Activated CD4-positive, alpha-beta T cell treated with anti-CD3 and anti-CD28 coated beads for 48 hours (primary cell): ENCODE measurements at regions not wholly inside any gene's neighbourhood (a gene's known extent, or its start where the extent isn't known, plus 50 kb on each side); places are given as distances from the start of the nearest gene placed in this dataset.

ENCODE experiments used
- DNase-seq: peaks from one replicate; pipeline ENCODE4 v3.0.0-alpha.2; 2020

- DNase-seq: no peak
Observed at GRCh38 chr6:119559586-119559985, 210.0 kb upstream of the MAN1A1 start.

DNA sequence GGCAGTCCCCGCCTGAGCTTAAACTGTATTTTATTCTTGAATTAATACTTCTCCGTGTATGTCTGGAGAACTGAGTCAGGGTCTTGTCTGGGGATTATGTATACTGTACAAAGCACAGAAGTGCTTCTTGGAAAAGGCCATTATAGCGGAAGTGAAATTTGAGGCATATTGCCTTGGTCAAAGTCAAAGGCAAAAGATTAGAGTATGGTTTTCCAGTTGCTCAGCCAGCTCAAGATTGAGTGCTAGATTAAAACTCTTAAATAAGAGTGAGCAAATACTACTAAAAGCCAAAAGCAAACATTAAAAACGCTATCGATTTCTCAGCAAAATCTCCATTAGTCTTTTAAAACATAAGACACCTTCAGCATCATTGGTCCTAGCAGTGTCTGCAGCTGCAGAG is 207.7 kb upstream of the MAN1A1 start:
- DNase-seq: no peak

DNA sequence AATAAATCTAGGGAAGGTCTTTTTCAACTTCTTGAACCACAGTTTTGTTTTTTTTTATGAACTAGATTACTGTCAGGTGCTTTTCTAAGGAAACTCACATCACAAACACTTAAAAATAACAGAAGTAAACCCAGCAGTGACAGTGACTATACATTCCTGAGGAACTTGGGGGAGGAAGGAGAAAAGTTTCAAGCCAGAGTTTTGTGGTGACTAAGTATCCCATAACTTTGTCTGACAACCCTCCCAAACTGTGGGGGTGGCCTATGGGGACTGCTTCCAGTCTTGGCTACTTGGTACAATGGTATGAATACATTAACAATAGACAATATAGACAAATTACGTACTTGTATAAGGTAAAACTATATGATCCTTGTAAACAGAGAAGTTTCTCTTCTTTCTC is 202.5 kb upstream of the MAN1A1 start:
- no peak for DNase-seq

DNA sequence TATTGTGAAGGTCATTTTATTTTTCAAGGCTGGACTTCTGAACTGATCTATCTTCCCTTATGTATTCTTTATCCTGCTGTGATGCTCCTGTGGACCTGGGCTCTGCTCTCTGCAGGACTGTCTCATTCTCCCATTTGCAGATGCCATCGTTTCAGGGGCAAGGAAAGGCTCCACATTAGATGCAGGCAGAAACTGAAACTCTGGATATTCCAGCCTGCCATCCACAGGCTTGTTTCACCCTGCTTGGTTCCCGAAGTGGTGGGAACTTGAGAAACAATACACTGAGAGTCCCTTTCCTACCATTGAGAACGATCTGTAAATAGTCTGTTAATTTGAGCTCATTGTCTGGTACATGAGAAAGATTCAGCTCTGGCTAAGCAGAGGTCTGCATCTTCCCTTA is 197.5 kb upstream of the MAN1A1 start:
- no peak for DNase-seq

- DNase-seq: no peak
Observed at GRCh38 chr6:119545245-119545644, 195.7 kb upstream of the MAN1A1 start.

GRCh38 chr6:119544325-119545175 is 195.0 kb upstream of the MAN1A1 start:
- DNase-seq: no peak

DNA sequence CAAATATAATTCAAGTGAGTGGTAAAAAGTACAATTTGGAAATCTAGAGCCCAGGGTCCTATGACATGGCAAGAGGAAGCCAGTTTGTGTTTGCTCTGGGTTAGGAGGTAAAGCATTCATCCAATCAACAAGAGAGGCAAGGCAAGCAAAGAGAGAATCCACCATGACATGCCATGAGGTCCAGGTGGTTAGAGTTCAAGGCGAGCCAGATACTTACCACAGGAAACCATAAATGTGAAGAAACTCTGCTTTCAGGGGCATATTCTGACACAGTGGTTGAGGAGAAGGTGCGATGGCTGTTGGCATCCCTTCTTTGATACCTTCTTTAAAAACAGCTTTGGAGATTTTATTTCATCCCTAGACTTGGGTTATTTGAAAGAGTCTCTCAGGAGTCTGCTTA is 193.8 kb upstream of the MAN1A1 start:
- DNase-seq: no peak

GRCh38 chr6:119542037-119542436 is 192.5 kb upstream of the MAN1A1 start:
- DNase-seq: no peak

DNA sequence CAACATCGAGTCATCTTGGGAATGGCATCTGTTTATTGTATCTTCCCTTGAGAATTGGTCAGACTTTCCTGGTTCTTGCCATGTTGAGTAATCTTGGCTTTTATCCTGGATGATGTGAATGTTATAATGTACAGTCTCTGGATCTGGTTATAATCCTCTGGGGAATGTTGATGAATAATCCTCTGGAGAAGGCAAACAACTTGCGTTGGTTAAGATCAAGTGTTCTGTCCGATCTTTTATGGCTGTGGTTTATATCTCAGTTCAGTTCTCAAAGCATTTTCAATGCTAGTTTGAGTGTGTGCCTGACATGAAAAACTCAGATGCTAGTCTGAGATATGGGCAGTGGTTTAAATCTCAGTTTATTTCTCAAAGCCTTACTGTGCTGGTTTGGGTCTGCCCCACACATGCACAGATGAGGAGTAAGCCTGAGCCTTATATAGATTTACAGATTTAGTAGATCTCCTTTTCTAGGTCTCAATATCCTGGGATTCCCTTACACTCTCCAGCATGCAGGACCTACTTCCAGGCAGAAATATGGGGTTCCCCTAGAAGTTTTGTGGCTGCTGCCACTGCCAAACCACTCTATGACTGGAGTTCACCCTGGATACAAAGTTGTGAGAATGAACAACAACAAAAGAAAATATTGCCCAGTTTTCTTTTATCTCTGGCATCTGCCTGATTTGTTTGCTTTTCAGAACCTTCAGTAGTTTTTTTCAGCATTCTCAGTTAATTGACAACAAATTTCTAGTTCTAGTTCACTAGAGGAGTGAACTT is 191.8 kb upstream of the MAN1A1 start:
- DNase-seq: no peak

- DNase-seq: no peak
Observed at GRCh38 chr6:119540417-119540816, 190.9 kb upstream of the MAN1A1 start.

DNA sequence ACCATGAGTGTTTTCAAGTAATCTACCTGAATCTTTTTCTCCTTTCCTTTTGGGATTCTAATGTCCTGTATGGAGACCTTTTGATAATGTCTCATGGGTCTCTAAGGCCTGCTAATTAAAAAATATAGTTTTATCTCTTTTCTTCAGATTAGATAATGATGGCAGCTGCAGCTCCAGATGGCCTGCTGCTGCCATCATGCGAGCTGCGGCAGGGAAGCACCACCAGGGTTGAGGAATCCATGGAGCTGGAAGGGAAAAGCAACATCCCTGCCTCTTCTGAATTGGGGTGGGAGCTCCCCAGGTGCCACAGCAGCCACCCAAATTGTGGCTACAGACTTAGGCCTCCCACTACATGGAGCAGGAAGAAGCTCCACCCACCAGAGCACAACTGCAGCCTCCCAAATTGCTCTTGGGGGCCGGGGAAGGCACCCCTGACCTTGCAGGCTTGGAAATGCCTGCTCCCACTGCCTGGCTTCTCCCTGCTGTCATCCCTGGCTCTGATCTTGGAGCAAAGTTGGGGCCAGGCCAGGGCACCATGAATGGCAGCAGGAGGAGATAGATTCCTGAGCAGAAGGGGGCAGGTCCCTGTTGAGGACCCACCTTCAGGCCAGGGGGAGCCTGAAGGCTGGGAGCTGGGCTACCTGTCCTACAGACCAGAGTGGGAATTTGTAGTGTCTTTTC is 189.6 kb upstream of the MAN1A1 start:
- DNase-seq: no peak

DNA sequence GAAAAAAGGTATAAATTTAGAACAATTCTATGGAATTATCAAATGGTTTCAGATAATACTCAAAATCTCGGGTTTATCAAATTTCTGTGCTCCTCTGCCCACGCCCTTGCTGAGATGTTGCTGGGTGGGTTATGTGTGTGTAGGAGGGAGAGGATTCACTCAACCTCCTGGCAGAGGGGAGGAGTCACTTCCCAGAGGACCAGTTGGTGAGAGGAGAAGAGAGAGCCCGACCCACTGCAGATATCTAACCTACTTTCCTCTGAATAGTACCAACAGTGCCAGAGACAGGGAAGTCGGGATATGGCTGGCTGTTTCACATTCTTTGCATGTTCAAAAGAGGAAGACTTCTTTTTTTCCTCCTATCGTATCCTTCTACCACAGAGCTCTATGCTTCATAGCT is 187.1 kb upstream of the MAN1A1 start:
- DNase-seq: no peak

GRCh38 chr6:119535332-119535731 is 185.8 kb upstream of the MAN1A1 start:
- no peak for DNase-seq

- DNase-seq: no peak
Observed at GRCh38 chr6:119533603-119534279, 184.2 kb upstream of the MAN1A1 start.

DNA sequence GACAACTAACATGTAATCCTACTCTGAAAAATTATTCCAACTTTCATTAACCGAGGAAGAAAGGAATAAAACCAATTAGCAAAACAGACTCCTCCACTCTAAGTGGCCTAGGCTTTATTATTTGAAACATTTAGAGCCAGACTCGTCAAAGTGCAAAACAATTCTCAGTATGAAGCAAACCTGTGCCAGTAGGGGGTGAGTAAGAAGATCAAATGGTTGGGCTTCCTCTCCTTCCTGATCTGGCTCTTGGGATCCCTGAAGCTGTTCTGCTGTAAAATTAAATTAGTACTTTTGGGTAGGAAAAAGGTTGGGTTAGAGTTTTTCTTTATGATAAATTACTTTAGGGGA is 177.6 kb upstream of the MAN1A1 start:
- no peak for DNase-seq

DNA sequence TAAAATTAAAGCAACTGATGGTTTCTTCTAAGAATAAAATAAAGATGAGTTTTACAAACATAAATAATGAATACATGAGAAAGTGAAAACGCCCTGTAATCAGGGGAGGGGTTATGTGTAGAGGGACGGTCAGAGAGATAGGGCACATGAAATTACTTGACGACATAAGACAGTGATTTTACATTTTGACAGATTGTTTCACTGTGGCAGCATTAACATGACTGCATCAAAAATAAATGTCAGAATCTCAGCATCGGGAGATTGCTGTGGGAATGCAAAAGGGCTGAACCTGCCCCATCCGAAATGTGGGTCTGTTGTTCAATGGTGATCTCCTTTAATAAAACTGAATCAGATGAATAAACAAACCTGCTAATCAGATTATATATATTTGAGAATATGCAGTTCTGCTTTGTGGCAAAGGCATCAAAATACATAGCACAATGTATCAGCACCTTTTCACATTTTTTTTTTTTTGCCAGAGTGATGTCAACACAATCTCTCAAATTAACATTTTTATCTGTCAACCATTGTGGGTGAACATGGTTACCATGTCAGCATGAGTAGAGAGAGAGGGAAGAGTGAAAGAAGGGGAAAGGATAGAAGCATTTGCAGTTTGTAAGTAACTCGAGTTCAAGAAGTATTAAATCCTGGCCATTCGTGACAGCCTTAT is 177.1 kb upstream of the MAN1A1 start:
- DNase-seq: no peak

DNA sequence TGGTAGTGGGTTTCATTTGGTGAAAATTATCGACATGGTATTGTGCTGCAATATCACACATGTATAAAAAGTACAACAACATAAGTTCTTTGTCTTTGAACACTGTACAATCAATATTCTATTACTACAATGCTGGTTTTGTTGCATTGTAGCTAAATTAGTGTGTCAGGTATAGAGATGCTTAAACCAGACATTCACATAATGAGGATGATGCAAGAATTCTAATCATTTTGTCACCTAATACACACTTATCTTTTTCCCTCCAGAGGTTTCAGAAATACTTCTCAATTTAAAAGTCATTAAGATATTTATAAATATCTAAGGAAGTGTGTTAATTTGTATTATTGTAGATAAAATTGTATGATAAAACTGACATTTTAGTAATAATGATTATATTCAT is 174.8 kb upstream of the MAN1A1 start:
- DNase-seq: no peak

- no peak for DNase-seq
Observed at GRCh38 chr6:119523556-119523955, 174.0 kb upstream of the MAN1A1 start.

GRCh38 chr6:119521251-119521650 is 171.7 kb upstream of the MAN1A1 start:
- no peak for DNase-seq

DNA sequence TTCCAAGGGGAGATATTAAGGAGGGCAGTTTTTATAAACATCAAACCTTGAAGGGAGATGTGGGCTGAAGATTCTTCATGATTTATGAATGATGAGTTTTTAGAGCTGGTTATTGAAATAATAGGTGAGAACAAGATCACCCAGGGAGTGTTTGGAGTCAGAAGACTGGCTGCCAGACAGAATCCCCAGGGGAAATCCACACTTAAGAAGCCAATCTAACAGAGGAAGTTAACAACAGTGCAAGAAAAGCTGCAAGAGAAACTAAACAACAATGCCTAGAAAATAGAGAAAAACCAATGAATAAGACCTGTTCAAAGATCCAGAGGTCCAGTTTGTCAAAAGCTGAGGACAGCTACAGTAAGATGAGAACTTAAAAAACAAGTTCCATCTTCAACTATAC is 167.9 kb upstream of the MAN1A1 start:
- DNase-seq: no peak

DNA sequence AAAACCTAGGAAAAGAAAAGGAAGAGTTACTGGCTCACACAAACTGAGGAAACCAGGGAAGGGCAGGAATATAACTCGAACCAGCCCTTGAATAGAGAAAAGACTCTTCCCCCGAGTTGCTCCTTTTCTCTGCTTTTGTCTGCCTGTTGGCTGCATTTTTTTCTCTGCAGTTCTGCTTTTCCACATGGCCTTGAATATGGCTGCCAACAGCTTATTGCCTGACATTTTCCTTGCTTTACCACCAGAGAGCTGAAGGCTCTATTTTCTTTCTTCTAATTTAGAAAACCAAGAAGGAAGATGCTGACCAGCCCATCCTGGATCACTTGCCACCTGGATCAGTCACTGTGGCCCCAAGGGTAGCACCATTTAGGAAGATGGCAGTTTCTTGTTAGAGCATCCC is 164.8 kb upstream of the MAN1A1 start:
- no peak for DNase-seq

- DNase-seq: no peak
Observed at GRCh38 chr6:119511024-119511423, 161.5 kb upstream of the MAN1A1 start.

DNA sequence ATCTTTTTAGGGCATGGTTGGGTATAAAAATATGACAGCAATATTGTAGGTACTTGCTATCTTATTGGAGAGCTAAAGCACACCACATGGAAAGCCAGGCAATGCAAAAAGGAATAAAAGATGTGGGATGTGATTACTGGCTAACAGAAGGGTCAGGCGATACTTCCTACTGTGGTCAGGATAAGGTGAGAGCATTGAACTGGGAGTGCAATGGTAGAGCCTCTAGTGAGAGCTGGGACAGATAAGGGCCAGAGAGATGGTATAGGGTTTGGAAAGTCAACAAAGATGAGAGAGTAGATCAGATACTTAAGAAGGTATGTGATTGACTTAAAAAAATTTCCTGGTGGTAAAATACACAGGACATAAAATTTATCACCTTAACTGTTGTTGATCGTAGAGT is 160.7 kb upstream of the MAN1A1 start:
- no peak for DNase-seq
